ENCODE measurements at regions not wholly inside any gene's neighbourhood (a gene's known extent, or its start where the extent isn't known, plus 50 kb on each side); places are given as distances from the start of the nearest gene placed in this dataset.

GRCh38 chr10:130660266-130660665 is 524.1 kb downstream of the GLRX3 start:
- TF ChIP-seq CTCF (IDR thresholded peaks at IDR 0.05 in 4 of 5, conservative IDR thresholded peaks at IDR 0.05 in 1 of 5): no peak
- no peak for TF ChIP-seq POLR2A (IDR thresholded peaks at IDR 0.05)
